GM23248 (cell line): ENCODE measurements at regions not wholly inside any gene's neighbourhood (a gene's known extent, or its start where the extent isn't known, plus 50 kb on each side); places are given as distances from the start of the nearest gene placed in this dataset.

Source experiments
- EZH2 ChIP-seq: fragments of 200-600 bp; sonication (generic); IDR thresholded peaks from 2 replicates; pipeline ENCODE4 v1.6.1; 2018; ENCODE audit warnings: antibody characterized with exemption, mild to moderate bottlenecking; ENCODE audit not compliant: insufficient read depth, poor library complexity, severe bottlenecking
- EZH2phosphoT487 ChIP-seq: fragments of 200-600 bp; sonication (generic); IDR thresholded peaks from 2 replicates; pipeline ENCODE4 v1.6.1; 2018; ENCODE audit warnings: antibody characterized with exemption, moderate library complexity, mild to moderate bottlenecking, low read depth; ENCODE audit not compliant: insufficient read depth

GRCh38 chr5:54851449-54851848 is 133.9 kb downstream of the ESM1 start:
- no peak for TF ChIP-seq EZH2phosphoT487
- TF ChIP-seq EZH2 = no peak
